Cardiac fibroblast (primary cell): ENCODE measurements at regions not wholly inside any gene's neighbourhood (a gene's known extent, or its start where the extent isn't known, plus 50 kb on each side); places are given as distances from the start of the nearest gene placed in this dataset.

ENCODE experiments used
- DNase-seq, 2 donors: peaks; one replicate each; pipeline versions ENCODE4 v3.0.0 to v3.0.0-alpha.2; 2010; ENCODE audit warnings: low read depth in 2 of 2
- H3K4me3 ChIP-seq, 2 donors: replicated peaks in 1 of 2; 1 replicate in 1 of 2; 2 replicates in 1 of 2; pipeline ENCODE4 v1.5.1; 2011; ENCODE audit warnings: low read depth in 2 of 2, low read length in 2 of 2, mild to moderate bottlenecking in 2 of 2, moderate library complexity in 1 of 2
- TF ChIP-seq, protein P1 (sequence below): IDR thresholded peaks from one replicate; pipeline ENCODE4 v1.5.1; 2011; ENCODE audit warnings: low read depth, mild to moderate bottlenecking, low read length, inconsistent platforms

- H3K4me3 ChIP-seq: no peak overlapping the region
- no peak for DNase-seq
- TF ChIP-seq, protein P1, sequence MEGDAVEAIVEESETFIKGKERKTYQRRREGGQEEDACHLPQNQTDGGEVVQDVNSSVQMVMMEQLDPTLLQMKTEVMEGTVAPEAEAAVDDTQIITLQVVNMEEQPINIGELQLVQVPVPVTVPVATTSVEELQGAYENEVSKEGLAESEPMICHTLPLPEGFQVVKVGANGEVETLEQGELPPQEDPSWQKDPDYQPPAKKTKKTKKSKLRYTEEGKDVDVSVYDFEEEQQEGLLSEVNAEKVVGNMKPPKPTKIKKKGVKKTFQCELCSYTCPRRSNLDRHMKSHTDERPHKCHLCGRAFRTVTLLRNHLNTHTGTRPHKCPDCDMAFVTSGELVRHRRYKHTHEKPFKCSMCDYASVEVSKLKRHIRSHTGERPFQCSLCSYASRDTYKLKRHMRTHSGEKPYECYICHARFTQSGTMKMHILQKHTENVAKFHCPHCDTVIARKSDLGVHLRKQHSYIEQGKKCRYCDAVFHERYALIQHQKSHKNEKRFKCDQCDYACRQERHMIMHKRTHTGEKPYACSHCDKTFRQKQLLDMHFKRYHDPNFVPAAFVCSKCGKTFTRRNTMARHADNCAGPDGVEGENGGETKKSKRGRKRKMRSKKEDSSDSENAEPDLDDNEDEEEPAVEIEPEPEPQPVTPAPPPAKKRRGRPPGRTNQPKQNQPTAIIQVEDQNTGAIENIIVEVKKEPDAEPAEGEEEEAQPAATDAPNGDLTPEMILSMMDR: no peak
These were observed 661.2 kb upstream of the TENM3 start for GRCh38 chr4:181581983-181582382.

DNA sequence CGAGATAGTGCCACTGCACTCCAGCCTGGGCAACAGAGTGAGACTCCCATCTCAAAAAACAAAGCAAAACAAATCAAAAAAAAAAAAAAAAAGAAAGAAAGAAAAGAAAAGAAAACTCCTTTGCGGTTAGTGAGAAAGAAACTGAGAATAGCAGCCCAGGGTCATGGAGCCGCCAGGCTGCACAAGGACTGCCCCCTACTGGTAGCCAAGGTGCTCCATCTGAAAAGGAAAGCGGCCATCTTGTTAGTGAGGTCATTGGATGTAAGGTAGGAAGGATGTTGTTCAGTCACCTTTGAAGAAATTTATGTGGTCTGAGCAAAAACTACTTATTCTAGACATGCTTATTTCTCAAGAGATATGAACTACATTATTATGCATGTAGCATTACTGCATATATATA is 660.6 kb upstream of the TENM3 start:
- H3K4me3 ChIP-seq: no peak overlapping the region
- TF ChIP-seq, protein P1: peak; percentile 9
- DNase-seq: no peak

DNA sequence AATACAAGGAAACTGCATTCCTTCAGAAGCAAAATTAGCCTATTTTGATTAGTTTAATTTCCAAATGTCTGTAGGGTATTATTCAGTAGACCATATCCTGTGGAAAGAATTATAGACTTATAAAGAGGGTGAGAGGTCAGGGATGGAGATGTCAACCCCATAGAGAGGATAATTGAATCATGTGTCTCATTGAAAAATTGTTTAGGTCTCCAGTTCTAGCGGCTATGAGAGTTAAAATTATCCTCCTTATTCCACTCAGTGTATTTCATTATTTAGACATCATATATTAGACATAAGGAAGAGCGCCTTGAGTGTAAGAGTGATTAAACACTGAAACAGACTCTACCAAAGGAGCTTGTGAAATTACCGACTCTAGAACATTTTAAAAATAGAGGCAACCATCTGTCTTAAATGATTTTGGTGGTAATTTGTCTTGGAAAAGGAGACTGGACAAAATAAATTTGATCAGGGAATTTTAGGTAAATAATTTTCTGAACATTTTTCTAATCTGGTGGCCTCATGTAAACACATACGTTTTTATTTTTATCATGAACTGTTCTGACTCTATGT is 654.4 kb upstream of the TENM3 start:
- DNase-seq: no peak
- no peak overlapping the region for H3K4me3 ChIP-seq
- TF ChIP-seq, protein P1: no peak

GRCh38 chr4:181592221-181592745 is 650.9 kb upstream of the TENM3 start:
- peak in 1 of 2 donors; percentile 13 for DNase-seq
- no peak overlapping the region for H3K4me3 ChIP-seq
- TF ChIP-seq, protein P1: no peak

DNA sequence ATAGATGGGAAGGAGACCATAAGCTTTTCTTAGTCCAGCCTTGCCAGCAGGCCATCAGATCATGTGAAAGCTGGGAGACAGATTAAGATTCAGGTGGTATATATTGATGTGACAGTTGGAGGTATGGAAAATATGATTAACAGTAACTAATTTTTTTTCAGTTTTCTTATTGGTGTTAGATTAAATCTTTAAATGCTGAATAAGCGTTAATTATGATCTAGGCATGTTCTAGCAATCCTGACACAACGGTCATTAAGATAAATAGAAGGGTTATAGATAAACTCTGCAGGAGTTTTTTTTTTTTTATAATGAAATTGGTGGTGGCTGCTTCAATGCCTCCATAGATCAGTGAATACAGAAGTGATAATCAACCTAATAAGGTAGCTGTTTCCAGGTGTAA is 649.5 kb upstream of the TENM3 start:
- DNase-seq: no peak
- H3K4me3 ChIP-seq: no peak overlapping the region
- TF ChIP-seq, protein P1: no peak

DNA sequence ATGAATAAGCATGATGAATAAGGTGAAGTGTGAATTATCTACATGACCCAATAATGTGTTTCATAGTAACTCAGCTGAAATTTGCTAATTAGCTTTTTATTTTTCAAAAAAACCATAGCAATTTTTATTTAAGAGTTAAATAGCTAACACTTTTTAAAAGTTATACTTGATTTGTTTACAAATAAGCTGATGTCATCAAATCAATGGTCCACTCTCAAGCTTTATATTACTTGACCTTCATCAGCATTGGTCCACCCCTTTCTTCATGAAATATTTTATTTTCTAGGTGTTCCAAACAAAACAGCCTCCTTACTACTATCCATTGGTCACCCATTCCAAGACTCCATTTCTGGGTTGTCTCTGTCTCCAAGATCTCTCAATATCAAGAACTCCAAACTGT is 649.0 kb upstream of the TENM3 start:
- H3K4me3 ChIP-seq: no peak overlapping the region
- TF ChIP-seq, protein P1: no peak
- no peak for DNase-seq

DNA sequence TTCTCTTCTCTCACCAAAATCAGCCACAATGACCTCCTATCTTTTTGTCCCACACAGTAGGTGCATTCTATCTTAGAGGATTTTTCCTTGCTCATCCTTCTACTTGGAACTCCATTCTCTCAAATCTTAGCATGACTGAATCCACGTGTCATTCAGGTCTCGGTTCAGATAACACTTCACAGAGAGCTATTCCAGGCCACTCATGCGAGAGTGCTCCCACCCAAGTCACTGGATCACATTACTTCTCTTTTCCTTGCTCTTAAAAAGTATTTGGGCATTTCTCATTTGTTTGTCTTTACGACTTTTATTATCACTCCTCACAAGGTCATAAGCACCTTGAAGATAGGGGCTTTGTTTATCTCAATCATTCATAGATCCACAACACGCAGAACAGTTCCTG is 647.5 kb upstream of the TENM3 start:
- no peak overlapping the region for H3K4me3 ChIP-seq
- TF ChIP-seq, protein P1: no peak
- no peak for DNase-seq
